K562 (cell line): ENCODE measurements at regions not wholly inside any gene's neighbourhood (a gene's known extent, or its start where the extent isn't known, plus 50 kb on each side); places are given as distances from the start of the nearest gene placed in this dataset.

Source experiments
- ATAC-seq: fragments of 200-7000 bp; cut with Tn5 transposase; 3 replicates; pipeline ENCODE4 v1.9.1; 2020; ENCODE audit warnings: moderate library complexity
- BruUV-seq: library from RNA; stranded (reverse); fragments of 400-500 nt; replicated peaks from 2 replicates; lab custom pipeline; 2021; lab: Mats Ljungman, UMichigan
- CTCF ChIA-PET: fragments of 300-600 bp; formaldehyde crosslinking; extraction: SDS; loops from one replicate; lab custom pipeline; 2021; ENCODE audit warnings: low intra/inter-chr PET ratio; lab: Yijun Ruan, JAX
- POLR2A ChIA-PET: fragments of 300-600, 350-650 bp; sonication (Branson Sonifier 250); formaldehyde crosslinking; extraction: SDS; loops from one replicate; lab custom pipeline; 2021; ENCODE audit warnings: antibody characterized with exemption, inconsistent platforms; lab: Yijun Ruan, JAX
- DNase-seq, 4 experiments: peaks; one replicate each; pipeline versions ENCODE4 v3.0.0 to v3.0.0-alpha.2; 2011 to 2018; ENCODE audit warnings: low spot score in 3 of 4, mixed read lengths in 3 of 4; ENCODE audit errors: extremely low read depth in 1 of 4
- FAIRE-seq: peaks from 2 replicates; lab custom pipeline; 2011; peaks lifted over from hg19 to GRCh38; lab: Jason Lieb, UNC
- H2AFZ ChIP-seq: 2 replicates; pipeline ENCODE4 v1.6.0; 2011; ENCODE audit warnings: low read depth, low read length, control low read depth, inconsistent platforms
- H3K27ac ChIP-seq: fragments of 200-600 bp; 3 replicates; pipeline ENCODE4 v1.8.0; 2011; ENCODE audit warnings: low read depth, mild to moderate bottlenecking, control low read depth, inconsistent platforms, low read length, moderate library complexity, mixed read lengths; ENCODE audit errors: extremely low read depth
- H3K27me3 ChIP-seq, 2 experiments: fragments of 300-600 bp in 1 of 2; 2 replicates in 1 of 2; 3 replicates in 1 of 2; pipeline versions ENCODE4 v1.6.0 to v1.8.0; 2011; ENCODE audit warnings: inconsistent platforms in 2 of 2, low read length in 2 of 2, mild to moderate bottlenecking in 1 of 2, mixed read lengths in 1 of 2, moderate library complexity in 1 of 2; ENCODE audit not compliant: control insufficient read depth in 2 of 2, insufficient read depth in 2 of 2
- H3K36me3 ChIP-seq: fragments of 300-600 bp; 3 replicates; pipeline ENCODE4 v1.8.0; 2011; ENCODE audit warnings: mild to moderate bottlenecking, low read length, inconsistent platforms; ENCODE audit not compliant: control insufficient read depth, insufficient read depth
- H3K4me1 ChIP-seq, 2 experiments: fragments of 200-600 bp in 1 of 2; replicated peaks in 1 of 2; 2 replicates in 1 of 2; 3 replicates in 1 of 2; pipeline versions ENCODE4 v1.5.1 to v1.8.0; 2011; ENCODE audit warnings: inconsistent platforms in 2 of 2, low read length in 2 of 2, mild to moderate bottlenecking in 1 of 2, mixed read lengths in 1 of 2, moderate library complexity in 1 of 2; ENCODE audit not compliant: control insufficient read depth in 2 of 2, insufficient read depth in 2 of 2
- H3K4me2 ChIP-seq: 2 replicates; pipeline ENCODE4 v1.6.1; 2011; ENCODE audit warnings: low read length, control low read depth, inconsistent platforms, mixed read lengths; ENCODE audit not compliant: insufficient read depth
- H3K4me3 ChIP-seq: fragments of 200-600 bp; sonication (generic), shearing (Covaris generic); 2 replicates; pipeline ENCODE4 v1.5.1; 2016; ENCODE audit warnings: control low read depth, inconsistent platforms
- H3K79me2 ChIP-seq: fragments of 200-600 bp; 3 replicates; pipeline ENCODE4 v1.8.0; 2011; ENCODE audit warnings: low read length, inconsistent platforms; ENCODE audit not compliant: control insufficient read depth, insufficient read depth
- H3K9ac ChIP-seq, 2 experiments: 2 replicates each; pipeline versions ENCODE4 v1.6.0 to v1.6.1; 2011; ENCODE audit warnings: low read depth in 2 of 2, low read length in 2 of 2, control low read depth in 1 of 2, inconsistent platforms in 1 of 2, mild to moderate bottlenecking in 1 of 2, mixed read lengths in 1 of 2; ENCODE audit not compliant: insufficient read depth in 1 of 2
- H3K9me1 ChIP-seq: one replicate; pipeline ENCODE4 v1.6.0; 2011; ENCODE audit warnings: inconsistent platforms, mild to moderate bottlenecking, low read length, moderate library complexity; ENCODE audit not compliant: control insufficient read depth, insufficient read depth
- H3K9me3 ChIP-seq: replicated peaks from 2 replicates; pipeline ENCODE4 v1.5.1; 2011; ENCODE audit warnings: low read depth, low read length, inconsistent platforms; ENCODE audit not compliant: control insufficient read depth, insufficient read depth
- H4K20me1 ChIP-seq: replicated peaks from 2 replicates; pipeline ENCODE4 v1.6.1; 2011; ENCODE audit warnings: low read length, inconsistent platforms, mixed read lengths; ENCODE audit not compliant: control insufficient read depth, insufficient read depth
- BACH1 ChIP-seq: fragments of 200-800 bp; sonication (Bioruptor generic); IDR thresholded peaks from 2 replicates; pipeline ENCODE4 v1.6.1; 2016; ENCODE audit warnings: missing genetic modification characterization, missing compliant biosample characterization
- CC2D1A ChIP-seq: fragments of 450-650 bp; IDR thresholded peaks from 2 replicates; pipeline ENCODE4 v1.6.1; 2017; ENCODE audit warnings: mild to moderate bottlenecking
- EP300 ChIP-seq: IDR thresholded peaks from 2 replicates; pipeline ENCODE4 v1.6.1; 2012; ENCODE audit warnings: low read length, improper control_type of control experiment
- GATA2 ChIP-seq: sonication (generic); formaldehyde crosslinking; IDR thresholded peaks from 2 replicates; pipeline ENCODE4 v1.4.0; 2020; ENCODE audit warnings: mild to moderate bottlenecking, missing genetic modification reagents
- JUND ChIP-seq, 2 experiments: IDR thresholded peaks; 2 replicates in 1 of 2; 3 replicates in 1 of 2; pipeline ENCODE4 v1.6.1; 2011; ENCODE audit warnings: borderline replicate concordance in 2 of 2, low read depth in 2 of 2, low read length in 2 of 2, improper control_type of control experiment in 1 of 2, missing biosample characterization in 1 of 2, missing genetic modification characterization in 1 of 2, missing genetic modification reagents in 1 of 2
- KLF10 ChIP-seq: fragments of 250-450 bp; sonication (Bioruptor Pico); IDR thresholded peaks from 2 replicates; pipeline ENCODE4 v1.6.1; 2021; ENCODE audit warnings: matching md5 sums
- MEF2A ChIP-seq: IDR thresholded peaks from 2 replicates; pipeline ENCODE4 v1.6.1; 2011; ENCODE audit warnings: low read depth, mild to moderate bottlenecking, low read length, moderate library complexity; ENCODE audit not compliant: control insufficient read depth
- MYC ChIP-seq, 2 experiments: fragments of 250-450 bp in 1 of 2; sonication (Bioruptor Pico) in 1 of 2; IDR thresholded peaks; 2 replicates each; pipeline versions ENCODE4 v1.5.1 to v1.6.1; 2012 to 2021; ENCODE audit warnings: low read depth in 2 of 2, borderline replicate concordance in 1 of 2, improper control_type of control experiment in 1 of 2, low read length in 1 of 2, mild to moderate bottlenecking in 1 of 2, moderate library complexity in 1 of 2
- RAD21 ChIP-seq, 2 experiments: fragments of 250-450 bp in 1 of 2; fragments of 450-650 bp in 1 of 2; sonication (Bioruptor Pico) in 1 of 2; formaldehyde crosslinking in 1 of 2; IDR thresholded peaks in 1 of 2; conservative IDR thresholded peaks in 1 of 2; 2 replicates each; pipeline versions ENCODE4 v1.4.0 to v1.8.0; 2020 to 2022; ENCODE audit warnings: mild to moderate bottlenecking in 2 of 2, moderate library complexity in 1 of 2
- RCOR1 ChIP-seq, 2 experiments: IDR thresholded peaks; 2 replicates each; pipeline ENCODE4 v1.6.1; 2012; ENCODE audit warnings: low read depth in 2 of 2, low read length in 2 of 2, borderline replicate concordance in 1 of 2, improper control_type of control experiment in 1 of 2
- SLC30A9 ChIP-seq: fragments of 250-450 bp; sonication (Bioruptor Pico); IDR thresholded peaks from 2 replicates; pipeline ENCODE4 v1.8.0; 2022; ENCODE audit warnings: mild to moderate bottlenecking, moderate library complexity
- SPI1 ChIP-seq: IDR thresholded peaks from 2 replicates; pipeline ENCODE4 v1.6.1; 2011; ENCODE audit warnings: low read depth, low read length, control low read depth, borderline replicate concordance
- STAG1 ChIP-seq: sonication (generic); formaldehyde crosslinking; IDR thresholded peaks from 2 replicates; pipeline ENCODE4 v1.5.0; 2020; ENCODE audit warnings: missing genetic modification reagents, borderline replicate concordance
- TAF7 ChIP-seq: fragments of 450-650 bp; IDR thresholded peaks from 2 replicates; pipeline ENCODE4 v1.6.1; 2016; ENCODE audit warnings: missing genetic modification characterization, missing compliant biosample characterization
- TEAD4 ChIP-seq, 2 experiments: sonication (generic) in 1 of 2; formaldehyde crosslinking in 1 of 2; IDR thresholded peaks; 2 replicates each; pipeline versions ENCODE4 v1.6.1 to v1.8.0; 2012 to 2022; ENCODE audit warnings: borderline replicate concordance in 1 of 2, inconsistent platforms in 1 of 2, low read length in 1 of 2, mild to moderate bottlenecking in 1 of 2, missing genetic modification reagents in 1 of 2
- XRCC3 ChIP-seq: fragments of 450-650 bp; IDR thresholded peaks from 2 replicates; pipeline ENCODE4 v1.6.1; 2017; ENCODE audit warnings: mild to moderate bottlenecking, moderate library complexity
- ZNF507 ChIP-seq: conservative IDR thresholded peaks from 2 replicates; pipeline ENCODE4 v1.6.1; 2017; ENCODE audit warnings: missing genetic modification characterization, missing compliant biosample characterization
- ZNF583 ChIP-seq: fragments of 250-450 bp; sonication (Bioruptor Pico); IDR thresholded peaks from 2 replicates; pipeline ENCODE4 v1.4.0; 2020
- whole genome bisulfite sequencing: fragments of 100-300 bp; shearing (Covaris generic); methylation state at CpG from one replicate; pipeline ENCODE4 v1.1.6; 2016; ENCODE audit warnings: low coverage, mixed read lengths; ENCODE audit not compliant: insufficient coverage; ENCODE audit errors: missing lambda C conversion rate; 5-methylcytosine and 5-hydroxymethylcytosine counted together
- in situ Hi-C: fragments of 300-500 bp; cut with MboI; formaldehyde crosslinking; loops from 4 replicates; pipeline ENCODE4 v1.15.0; 2018; ENCODE audit warnings: inconsistent platforms, mixed read lengths
- intact Hi-C: fragments of 100-400 bp; cut with micrococcal nuclease; formaldehyde crosslinking; loops from 2 replicates; pipeline ENCODE4 v1.14.2; 2022
- TF ChIP-seq, protein P1 (sequence below): fragments of 450-650 bp; IDR thresholded peaks from 2 replicates; pipeline ENCODE4 v1.6.1; 2016

DNA sequence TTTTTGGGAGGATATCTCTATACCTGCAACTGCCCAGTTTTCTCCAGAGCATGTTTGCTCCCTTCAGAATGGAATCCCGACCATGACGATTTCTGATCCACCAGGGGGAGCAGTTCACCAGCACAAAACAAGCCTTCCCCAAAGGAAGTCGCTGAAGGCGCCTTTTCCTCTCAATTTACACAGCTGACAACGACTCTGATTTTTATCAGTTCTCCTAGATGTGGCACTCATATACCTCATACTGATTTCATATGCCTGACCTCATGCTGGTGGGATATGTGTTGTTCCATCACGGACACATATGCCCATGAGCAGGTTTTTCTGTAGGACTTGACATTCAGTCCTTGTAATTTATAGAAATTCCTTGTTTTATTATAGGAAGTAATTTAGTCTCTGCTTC lies 1028.2 kb downstream of the MCTP2 start:
- DNase-seq (peak; percentile 49 to 85 (median 58)), FAIRE-seq (peak; percentile 92), ATAC-seq (peak; percentile 95)
- Histone ChIP-seq H3K27me3 (no peaks in the 10 kb centered on the region; a peak in 1 of 5 replicates), H3K36me3 (no peaks in the 10 kb centered on the region), H3K9ac (no peak overlapping the region), H3K9me1 (no peaks in the 10 kb centered on the region), H3K27ac (no peak overlapping the region), H3K9me3 (no peaks in the 10 kb centered on the region), H2AFZ (peak overlapping the region; percentile 58), H3K79me2 (no peaks in the 10 kb centered on the region), H3K4me2 (peak overlapping the region; percentile 45; the same call in 1 of the 2 replicates), H4K20me1 (no peaks in the 10 kb centered on the region), H3K4me1 (peaks cover 0 to 4% of the 10 kb centered on the region in 2 experiments; a peak in 3 of 5 replicates), H3K4me3 (no peak overlapping the region)
- intact Hi-C loops (loop anchor here (1.0 to 5.0 kb wide), 4 partner anchors 87 to 1068 kb away; no protein-coding TSS in a partner anchor), in situ Hi-C loops (no loop called here)
- BruUV-seq: no TSS peak
- 0% methylated on average over 6 of the region's 6 CpGs for WGBS
- ChIA-PET CTCF (interaction anchor here (0.6 kb wide), 1 partner anchor 1745 kb away, joined by 3 read pairs; no protein-coding TSS in a partner anchor), POLR2A (interaction anchor here (1.1 to 1.3 kb wide), 2 partner anchors 12 to 29 kb away, joined by 3 read pairs; no protein-coding TSS in a partner anchor)
- no peak for TF ChIP-seq TAF7 (tag)
- 0 out of 2 replicates have a peak, but pooled peaks have one; percentile 21 for TF ChIP-seq TEAD4 (IDR thresholded peaks at IDR 0.05; ENCODE audit: low read length)
- no peak for TF ChIP-seq TEAD4 (CRISPR knock-in tag; IDR thresholded peaks at IDR 0.05; ENCODE audit: borderline replicate concordance)
- TF ChIP-seq RAD21 (CRISPR knock-in tag; conservative IDR thresholded peaks at IDR 0.05 in 1 of 2, IDR thresholded peaks at IDR 0.05 in 1 of 2): peak; percentile 85 to 91
- no peak for TF ChIP-seq ZNF507 (tag)
- TF ChIP-seq SPI1: peak; percentile 9; the same call in 1 of the 2 replicates
- TF ChIP-seq ZNF583 (CRISPR knock-in tag): no peak
- TF ChIP-seq GATA2: peak; percentile 19; the same call in 1 of the 2 replicates
- TF ChIP-seq STAG1 (CRISPR knock-in tag): peak; percentile 73; the same call in 1 of the 2 replicates
- peak; percentile 31; the same call in 1 of the 2 replicates for TF ChIP-seq JUND (IDR thresholded peaks at IDR 0.05; ENCODE audit: borderline replicate concordance, low read depth, low read length)
- no peak for TF ChIP-seq JUND (tag; IDR thresholded peaks at IDR 0.05; ENCODE audit: borderline replicate concordance, low read depth, low read length)
- peak; percentile 39; the same call in 1 of the 2 replicates for TF ChIP-seq MYC (IDR thresholded peaks at IDR 0.05; ENCODE audit: low read depth, low read length)
- TF ChIP-seq MYC (CRISPR knock-in tag; IDR thresholded peaks at IDR 0.05; ENCODE audit: borderline replicate concordance, low read depth): no peak
- 0 out of 4 replicates have a peak, but pooled peaks of 1 of the 2 experiments have one; percentile 56 for TF ChIP-seq RCOR1 (IDR thresholded peaks at IDR 0.05; ENCODE audit: borderline replicate concordance in 1 of 2, low read depth in 2 of 2, low read length in 2 of 2)
- TF ChIP-seq KLF10 (CRISPR knock-in tag): no peak
- TF ChIP-seq SLC30A9 (CRISPR knock-in tag): no peak
- TF ChIP-seq CC2D1A: peak; percentile 60; the same call in 1 of the 2 replicates
- no peak for TF ChIP-seq MEF2A
- TF ChIP-seq, protein P1, sequence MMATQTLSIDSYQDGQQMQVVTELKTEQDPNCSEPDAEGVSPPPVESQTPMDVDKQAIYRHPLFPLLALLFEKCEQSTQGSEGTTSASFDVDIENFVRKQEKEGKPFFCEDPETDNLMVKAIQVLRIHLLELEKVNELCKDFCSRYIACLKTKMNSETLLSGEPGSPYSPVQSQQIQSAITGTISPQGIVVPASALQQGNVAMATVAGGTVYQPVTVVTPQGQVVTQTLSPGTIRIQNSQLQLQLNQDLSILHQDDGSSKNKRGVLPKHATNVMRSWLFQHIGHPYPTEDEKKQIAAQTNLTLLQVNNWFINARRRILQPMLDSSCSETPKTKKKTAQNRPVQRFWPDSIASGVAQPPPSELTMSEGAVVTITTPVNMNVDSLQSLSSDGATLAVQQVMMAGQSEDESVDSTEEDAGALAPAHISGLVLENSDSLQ: 0 out of 2 replicates have a peak, but pooled peaks have one; percentile 9
- 0 out of 2 replicates have a peak, but pooled peaks have one; percentile 2 for TF ChIP-seq EP300
- no peak for TF ChIP-seq BACH1 (tag)
- no peak for TF ChIP-seq XRCC3
